Endothelial cell of umbilical vein (primary cell): ENCODE measurements at regions not wholly inside any gene's neighbourhood (a gene's known extent, or its start where the extent isn't known, plus 50 kb on each side); places are given as distances from the start of the nearest gene placed in this dataset.

ENCODE experiments used
- BruUV-seq: library from RNA; stranded (reverse); fragments of 400-500 nt; replicated peaks from 2 replicates; lab custom pipeline; 2021; lab: Mats Ljungman, UMichigan
- CTCF ChIA-PET: fragments of 300-600, 350-600 bp; sonication (Branson Sonifier 250); formaldehyde crosslinking; loops from one replicate; lab custom pipeline; 2021; ENCODE audit warnings: antibody characterized with exemption, inconsistent platforms; lab: Charles Lee
- POLR2A ChIA-PET: fragments of 300-600, 350-600 bp; sonication (Branson Sonifier 250); formaldehyde crosslinking; loops from one replicate; lab custom pipeline; 2021; ENCODE audit warnings: antibody characterized with exemption, inconsistent platforms; lab: Charles Lee
- DNase-seq: peaks from one replicate; pipeline ENCODE4 v3.0.0-alpha.2; 2011; ENCODE audit warnings: low read depth, low spot score
- FAIRE-seq: peaks from 2 replicates; lab custom pipeline; 2011; peaks lifted over from hg19 to GRCh38; lab: Jason Lieb, UNC
- H2AFZ ChIP-seq: 2 replicates; pipeline ENCODE4 v1.6.0; 2012; ENCODE audit warnings: low read depth, low read length, control low read depth, inconsistent platforms
- H3K27ac ChIP-seq: 2 replicates; pipeline ENCODE4 v1.5.1; 2011; ENCODE audit warnings: low read depth, mild to moderate bottlenecking, control low read depth, low read length, moderate library complexity; ENCODE audit not compliant: insufficient read depth
- H3K27me3 ChIP-seq, 2 experiments: 2 replicates each; pipeline versions ENCODE4 v1.6.0 to v1.6.1; 2011; ENCODE audit warnings: low read length in 2 of 2, mixed read lengths in 1 of 2; ENCODE audit not compliant: control insufficient read depth in 2 of 2, insufficient read depth in 2 of 2
- H3K36me3 ChIP-seq, 2 experiments: 2 replicates in 1 of 2; 3 replicates in 1 of 2; pipeline ENCODE4 v1.5.1; 2011; ENCODE audit warnings: low read length in 2 of 2, mild to moderate bottlenecking in 1 of 2, moderate library complexity in 1 of 2; ENCODE audit not compliant: control insufficient read depth in 2 of 2, insufficient read depth in 2 of 2; ENCODE audit errors: extremely low read depth in 1 of 2
- H3K4me1 ChIP-seq: 3 replicates; pipeline ENCODE4 v1.5.1; 2011; ENCODE audit warnings: mild to moderate bottlenecking, low read length; ENCODE audit not compliant: control insufficient read depth, insufficient read depth; ENCODE audit errors: extremely low read depth
- H3K4me2 ChIP-seq: 2 replicates; pipeline ENCODE4 v1.6.1; 2011; ENCODE audit warnings: low read length, control low read depth, mixed read lengths; ENCODE audit not compliant: insufficient read depth
- H3K4me3 ChIP-seq, 3 experiments: fragments of 200-600 bp in 1 of 3; sonication (generic), shearing (Covaris generic) in 1 of 3; replicated peaks in 1 of 3; 2 replicates each; pipeline ENCODE4 v1.5.1; 2011 to 2016; ENCODE audit warnings: control low read depth in 3 of 3, low read length in 3 of 3, mild to moderate bottlenecking in 2 of 3, inconsistent platforms in 1 of 3, low read depth in 1 of 3, moderate library complexity in 1 of 3; ENCODE audit not compliant: insufficient read depth in 1 of 3
- H3K79me2 ChIP-seq: 2 replicates; pipeline ENCODE4 v1.6.0; 2012; ENCODE audit warnings: low read length, inconsistent platforms; ENCODE audit not compliant: control insufficient read depth, insufficient read depth
- H3K9ac ChIP-seq: replicated peaks from 2 replicates; pipeline ENCODE3; 2011; ENCODE audit warnings: low read length, control low read depth; ENCODE audit not compliant: insufficient read depth; ENCODE audit errors: extremely low read depth
- H3K9me1 ChIP-seq: replicated peaks from 3 replicates; pipeline ENCODE4 v1.6.0; 2011; ENCODE audit warnings: mild to moderate bottlenecking, low read length; ENCODE audit not compliant: control insufficient read depth, insufficient read depth; ENCODE audit errors: extremely low read depth
- H3K9me3 ChIP-seq: replicated peaks from 2 replicates; pipeline ENCODE4 v1.5.1; 2012; ENCODE audit warnings: low read length, inconsistent platforms; ENCODE audit not compliant: control insufficient read depth, insufficient read depth
- H4K20me1 ChIP-seq: replicated peaks from 2 replicates; pipeline ENCODE3; 2011; ENCODE audit warnings: mild to moderate bottlenecking, low read length; ENCODE audit not compliant: control insufficient read depth, insufficient read depth; ENCODE audit errors: extremely low read depth
- EZH2 ChIP-seq: IDR thresholded peaks from 2 replicates; pipeline ENCODE4 v1.6.1; 2012; ENCODE audit warnings: borderline replicate concordance, low read depth, mild to moderate bottlenecking, moderate library complexity, low read length, inconsistent platforms; ENCODE audit not compliant: severe bottlenecking
- FOS ChIP-seq: IDR thresholded peaks from 2 replicates; pipeline ENCODE4 v1.6.1; 2011; ENCODE audit warnings: mild to moderate bottlenecking, low read length, moderate library complexity, borderline replicate concordance; ENCODE audit not compliant: insufficient read depth
- GATA2 ChIP-seq: IDR thresholded peaks from 2 replicates; pipeline ENCODE4 v1.7.0; 2011; ENCODE audit warnings: low read depth, mild to moderate bottlenecking, moderate library complexity, mixed read lengths, low read length; ENCODE audit not compliant: insufficient read length, insufficient read depth
- JUN ChIP-seq: IDR thresholded peaks from 2 replicates; pipeline ENCODE4 v1.6.1; 2011; ENCODE audit warnings: borderline replicate concordance, low read depth; ENCODE audit not compliant: insufficient read length, insufficient read depth
- MAX ChIP-seq: IDR thresholded peaks from 2 replicates; pipeline ENCODE4 v1.6.1; 2011; ENCODE audit not compliant: insufficient read depth, insufficient read length
- MYC ChIP-seq: IDR thresholded peaks from one replicate; pipeline ENCODE4 v1.6.1; 2011; ENCODE audit warnings: mild to moderate bottlenecking, low read depth, low read length
- POLR2A ChIP-seq: IDR thresholded peaks from 2 replicates; pipeline ENCODE4 v1.6.1; 2012; ENCODE audit warnings: low read depth, mild to moderate bottlenecking, control low read depth, low read length
- POLR2AphosphoS5 ChIP-seq: IDR thresholded peaks from 2 replicates; pipeline ENCODE4 v1.6.1; 2012; ENCODE audit warnings: low read depth, mild to moderate bottlenecking, control low read depth, low read length, moderate library complexity; ENCODE audit not compliant: insufficient read depth
- dilution Hi-C: fragments of 300-500 bp; cut with MboI; formaldehyde crosslinking; loops from one replicate; pipeline ENCODE4 v1.15.0; 2019; ENCODE audit warnings: low sequenced_read_pairs; ENCODE audit not compliant: extremely low pct_ligation_motif_present
- intact Hi-C: fragments of 100-400 bp; cut with micrococcal nuclease; formaldehyde crosslinking; loops from one replicate; pipeline ENCODE4 v1.10.0; 2022
- TF ChIP-seq, protein P1 (sequence below), 2 donors: IDR thresholded peaks; 1 replicate in 1 of 2; 2 replicates in 1 of 2; pipeline ENCODE4 v1.5.1; 2011; ENCODE audit warnings: low read length in 2 of 2, mild to moderate bottlenecking in 2 of 2, moderate library complexity in 2 of 2, control low read depth in 1 of 2, inconsistent platforms in 1 of 2, low read depth in 1 of 2; ENCODE audit not compliant: insufficient read depth in 1 of 2; ENCODE audit errors: extremely low read depth in 1 of 2

DNA sequence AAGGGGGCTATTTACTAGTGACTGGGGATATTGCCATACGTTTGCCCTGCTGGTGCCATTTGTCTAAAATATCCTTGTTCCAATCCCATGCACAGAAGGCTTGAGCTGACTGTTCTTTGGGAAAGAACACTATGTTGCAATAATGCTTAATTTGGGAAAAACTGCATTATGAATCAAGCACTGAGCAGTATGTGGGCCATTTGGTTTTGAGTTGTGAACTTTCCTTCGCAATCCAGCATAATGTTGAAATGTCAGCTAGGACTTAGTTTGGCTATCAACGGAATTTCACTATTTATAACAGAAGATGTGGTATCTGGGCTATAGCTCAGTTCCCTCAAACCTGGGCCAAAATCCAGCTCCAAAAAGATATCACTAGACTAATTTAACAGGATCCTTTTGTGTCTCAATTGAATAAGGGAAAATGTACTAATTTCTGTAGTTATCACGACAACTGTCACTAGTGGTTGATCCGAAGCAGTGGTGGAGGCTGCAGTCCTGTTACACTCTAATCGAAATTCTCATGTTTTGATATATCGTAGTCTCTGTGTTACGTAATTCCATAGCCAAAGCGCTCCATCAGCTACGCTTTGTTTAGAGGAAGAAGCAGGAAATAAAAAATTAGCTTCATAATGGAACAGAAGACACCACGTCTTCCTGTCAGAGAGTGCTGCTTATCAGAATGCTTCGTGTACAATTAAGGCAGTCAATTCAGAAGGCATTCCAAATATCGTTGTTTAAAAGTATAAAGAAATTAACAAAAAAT lies 686.8 kb upstream of the SALL3 start:
- Histone ChIP-seq H3K4me3 (no peak overlapping the region), H3K9ac (no peak overlapping the region), H3K9me1 (no peaks in the 10 kb centered on the region), H3K4me1 (no peaks in the 10 kb centered on the region), H3K27me3 (no peaks in the 10 kb centered on the region), H3K4me2 (no peak overlapping the region), H3K79me2 (no peaks in the 10 kb centered on the region), H3K9me3 (peaks cover 5% of the 10 kb centered on the region), H2AFZ (no peak overlapping the region), H3K27ac (no peak overlapping the region), H4K20me1 (no peaks in the 10 kb centered on the region), H3K36me3 (no peaks in the 10 kb centered on the region)
- FAIRE-seq = no peak
- DNase-seq = no peak
- intact Hi-C loops = no loop called here
- POLR2A ChIA-PET = no interaction called here
- no TSS peak for BruUV-seq
- CTCF ChIA-PET = no interaction called here
- dilution Hi-C loops = no loop called here
- TF ChIP-seq POLR2A = no peak
- TF ChIP-seq MYC = no peak
- no peak for TF ChIP-seq MAX
- TF ChIP-seq EZH2 = no peak
- no peak for TF ChIP-seq GATA2
- TF ChIP-seq, protein P1, sequence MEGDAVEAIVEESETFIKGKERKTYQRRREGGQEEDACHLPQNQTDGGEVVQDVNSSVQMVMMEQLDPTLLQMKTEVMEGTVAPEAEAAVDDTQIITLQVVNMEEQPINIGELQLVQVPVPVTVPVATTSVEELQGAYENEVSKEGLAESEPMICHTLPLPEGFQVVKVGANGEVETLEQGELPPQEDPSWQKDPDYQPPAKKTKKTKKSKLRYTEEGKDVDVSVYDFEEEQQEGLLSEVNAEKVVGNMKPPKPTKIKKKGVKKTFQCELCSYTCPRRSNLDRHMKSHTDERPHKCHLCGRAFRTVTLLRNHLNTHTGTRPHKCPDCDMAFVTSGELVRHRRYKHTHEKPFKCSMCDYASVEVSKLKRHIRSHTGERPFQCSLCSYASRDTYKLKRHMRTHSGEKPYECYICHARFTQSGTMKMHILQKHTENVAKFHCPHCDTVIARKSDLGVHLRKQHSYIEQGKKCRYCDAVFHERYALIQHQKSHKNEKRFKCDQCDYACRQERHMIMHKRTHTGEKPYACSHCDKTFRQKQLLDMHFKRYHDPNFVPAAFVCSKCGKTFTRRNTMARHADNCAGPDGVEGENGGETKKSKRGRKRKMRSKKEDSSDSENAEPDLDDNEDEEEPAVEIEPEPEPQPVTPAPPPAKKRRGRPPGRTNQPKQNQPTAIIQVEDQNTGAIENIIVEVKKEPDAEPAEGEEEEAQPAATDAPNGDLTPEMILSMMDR (IDR thresholded peaks at IDR 0.05; ENCODE audit: extremely low read depth in 1 of 2, insufficient read depth in 1 of 2, low read depth in 1 of 2, low read length in 2 of 2) = no peak
- TF ChIP-seq JUN = no peak
- TF ChIP-seq FOS = no peak
- TF ChIP-seq POLR2AphosphoS5 = no peak
